Esophagus muscularis mucosa (tissue), 3 donors: ENCODE measurements at regions not wholly inside any gene's neighbourhood (a gene's known extent, or its start where the extent isn't known, plus 50 kb on each side); places are given as distances from the start of the nearest gene placed in this dataset.

Experiments used
- POLR2AphosphoS5 ChIP-seq, 2 donors: sonication (generic); formaldehyde crosslinking; IDR thresholded peaks; one replicate each; pipeline ENCODE4 v1.6.1; 2017; ENCODE audit warnings: antibody characterized with exemption in 2 of 2
- TF ChIP-seq, protein P1 (sequence below), 3 experiments: fragments of 200-600 bp in 2 of 3; fragments of 450-650 bp in 1 of 3; sonication (generic) in 2 of 3; IDR thresholded peaks; one replicate each; pipeline ENCODE4 v1.5.1; 2017 to 2019; ENCODE audit warnings: antibody characterized with exemption in 3 of 3, mild to moderate bottlenecking in 2 of 3, moderate library complexity in 1 of 3

DNA sequence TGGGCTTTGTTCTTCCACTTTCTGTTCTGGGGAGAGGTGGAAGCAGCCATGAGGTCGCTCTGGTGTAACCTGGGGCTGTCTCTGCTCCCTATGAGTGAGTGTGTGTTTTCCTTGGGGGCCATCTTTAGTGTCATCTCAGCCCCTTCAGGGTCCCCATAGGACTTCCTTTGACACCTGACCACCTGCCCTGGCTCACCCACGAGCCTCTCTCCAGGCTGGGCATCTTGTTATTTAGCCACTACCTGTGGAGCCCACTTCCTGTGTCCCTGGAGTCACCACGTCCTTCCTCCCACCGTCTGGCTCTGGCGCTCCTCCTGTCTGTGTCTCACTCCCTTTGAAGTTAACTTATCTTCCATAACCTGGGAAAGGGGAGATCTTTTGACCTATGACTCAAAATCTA lies 176.0 kb downstream of the UXS1 start:
- TF ChIP-seq, protein P1, sequence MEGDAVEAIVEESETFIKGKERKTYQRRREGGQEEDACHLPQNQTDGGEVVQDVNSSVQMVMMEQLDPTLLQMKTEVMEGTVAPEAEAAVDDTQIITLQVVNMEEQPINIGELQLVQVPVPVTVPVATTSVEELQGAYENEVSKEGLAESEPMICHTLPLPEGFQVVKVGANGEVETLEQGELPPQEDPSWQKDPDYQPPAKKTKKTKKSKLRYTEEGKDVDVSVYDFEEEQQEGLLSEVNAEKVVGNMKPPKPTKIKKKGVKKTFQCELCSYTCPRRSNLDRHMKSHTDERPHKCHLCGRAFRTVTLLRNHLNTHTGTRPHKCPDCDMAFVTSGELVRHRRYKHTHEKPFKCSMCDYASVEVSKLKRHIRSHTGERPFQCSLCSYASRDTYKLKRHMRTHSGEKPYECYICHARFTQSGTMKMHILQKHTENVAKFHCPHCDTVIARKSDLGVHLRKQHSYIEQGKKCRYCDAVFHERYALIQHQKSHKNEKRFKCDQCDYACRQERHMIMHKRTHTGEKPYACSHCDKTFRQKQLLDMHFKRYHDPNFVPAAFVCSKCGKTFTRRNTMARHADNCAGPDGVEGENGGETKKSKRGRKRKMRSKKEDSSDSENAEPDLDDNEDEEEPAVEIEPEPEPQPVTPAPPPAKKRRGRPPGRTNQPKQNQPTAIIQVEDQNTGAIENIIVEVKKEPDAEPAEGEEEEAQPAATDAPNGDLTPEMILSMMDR (IDR thresholded peaks at IDR 0.05), result no peak
- TF ChIP-seq POLR2AphosphoS5 (IDR thresholded peaks at IDR 0.05), result no peak
